ENCODE measurements at regions not wholly inside any gene's neighbourhood (a gene's known extent, or its start where the extent isn't known, plus 50 kb on each side); places are given as distances from the start of the nearest gene placed in this dataset.

- ChIA-PET CTCF (interaction anchor here (0.7 kb wide), 1 partner anchor 20 kb away, joined by 3 read pairs; no protein-coding TSS in a partner anchor), POLR2A (no interaction called here)
- no peak overlapping the region for H3K4me3 ChIP-seq (ENCODE audit: low read depth, low read length)
- DNase-seq (ENCODE audit: low read depth, low spot score): no peak
- TF ChIP-seq CTCF (IDR thresholded peaks at IDR 0.05; ENCODE audit: insufficient read depth, low read length, missing control alignments): no peak
Measured at GRCh38 chr21:21631961-21632360, 633.8 kb downstream of the NCAM2 start.

- ChIA-PET POLR2A (no interaction called here), CTCF (no interaction called here)
- no peak overlapping the region for H3K4me3 ChIP-seq (ENCODE audit: low read depth, low read length)
- no peak for DNase-seq (ENCODE audit: low read depth, low spot score)
- TF ChIP-seq CTCF (IDR thresholded peaks at IDR 0.05; ENCODE audit: insufficient read depth, low read length, missing control alignments): no peak
Measured at GRCh38 chr21:21632926-21633325, 634.7 kb downstream of the NCAM2 start.

GRCh38 chr21:21661741-21662140 is 663.5 kb downstream of the NCAM2 start:
- no peak for TF ChIP-seq CTCF (IDR thresholded peaks at IDR 0.05; ENCODE audit: insufficient read depth, low read length, missing control alignments)
- ChIA-PET POLR2A (no interaction called here), CTCF (interaction anchor here (1.3 kb wide), 2 partner anchors 28 to 260 kb away, joined by 3 read pairs; no protein-coding TSS in a partner anchor)
- no peak for DNase-seq (ENCODE audit: low read depth, low spot score)
- no peak overlapping the region for H3K4me3 ChIP-seq (ENCODE audit: low read depth, low read length)

- no peak for DNase-seq (ENCODE audit: low read depth, low spot score)
- TF ChIP-seq CTCF (IDR thresholded peaks at IDR 0.05; ENCODE audit: insufficient read depth, low read length, missing control alignments): no peak
- CTCF ChIA-PET: no interaction called here
- no peak overlapping the region for H3K4me3 ChIP-seq (ENCODE audit: low read depth, low read length)
- POLR2A ChIA-PET: no interaction called here
Measured at GRCh38 chr21:21662776-21663175, 664.6 kb downstream of the NCAM2 start.

GRCh38 chr21:21664871-21665270 is 666.7 kb downstream of the NCAM2 start:
- no peak for DNase-seq (ENCODE audit: low read depth, low spot score)
- ChIA-PET CTCF (no interaction called here), POLR2A (no interaction called here)
- no peak overlapping the region for H3K4me3 ChIP-seq (ENCODE audit: low read depth, low read length)
- TF ChIP-seq CTCF (IDR thresholded peaks at IDR 0.05; ENCODE audit: insufficient read depth, low read length, missing control alignments): no peak

GRCh38 chr21:21666689-21667088 is 668.5 kb downstream of the NCAM2 start:
- DNase-seq (ENCODE audit: low read depth, low spot score): no peak
- TF ChIP-seq CTCF (IDR thresholded peaks at IDR 0.05; ENCODE audit: insufficient read depth, low read length, missing control alignments): no peak
- ChIA-PET CTCF (no interaction called here), POLR2A (no interaction called here)
- no peak overlapping the region for H3K4me3 ChIP-seq (ENCODE audit: low read depth, low read length)

Measured in AG04449 (cell line).